ENCODE measurements at regions not wholly inside any gene's neighbourhood (a gene's known extent, or its start where the extent isn't known, plus 50 kb on each side); places are given as distances from the start of the nearest gene placed in this dataset.
A peak's percentile ranks its signal among the peaks of the same experiment; 100 is the strongest.

DNA sequence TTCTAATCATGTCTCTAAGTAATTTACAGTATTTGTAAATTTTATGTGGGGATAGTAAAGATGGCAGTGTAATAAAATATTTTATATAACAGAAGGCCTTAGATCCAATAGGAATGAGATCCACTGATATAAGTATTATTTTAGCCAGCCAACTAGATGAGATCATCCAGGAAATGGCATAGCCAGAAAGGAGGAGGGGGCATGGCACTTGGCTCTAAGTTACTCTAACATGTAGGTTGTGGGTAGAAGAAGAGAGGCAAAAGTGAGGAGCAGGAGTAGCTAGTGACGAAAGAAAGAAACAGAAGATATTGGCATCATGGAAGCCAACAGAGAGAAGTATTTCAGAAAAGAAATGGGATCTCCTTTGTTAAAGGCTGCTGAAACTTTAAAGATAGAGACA is 426.1 kb downstream of the PTPRC start (continued):
- TF ChIP-seq CEBPZ (IDR thresholded peaks at IDR 0.05; ENCODE audit: low read depth, low read length) (no peak), NR2C1 (IDR thresholded peaks at IDR 0.05) (no peak), CBX5 (IDR thresholded peaks at IDR 0.05; ENCODE audit: low read depth) (no peak), NFIC (IDR thresholded peaks at IDR 0.05; ENCODE audit: low read depth, low read length) (no peak), TARDBP (IDR thresholded peaks at IDR 0.05; ENCODE audit: borderline replicate concordance) (no peak)

DNA sequence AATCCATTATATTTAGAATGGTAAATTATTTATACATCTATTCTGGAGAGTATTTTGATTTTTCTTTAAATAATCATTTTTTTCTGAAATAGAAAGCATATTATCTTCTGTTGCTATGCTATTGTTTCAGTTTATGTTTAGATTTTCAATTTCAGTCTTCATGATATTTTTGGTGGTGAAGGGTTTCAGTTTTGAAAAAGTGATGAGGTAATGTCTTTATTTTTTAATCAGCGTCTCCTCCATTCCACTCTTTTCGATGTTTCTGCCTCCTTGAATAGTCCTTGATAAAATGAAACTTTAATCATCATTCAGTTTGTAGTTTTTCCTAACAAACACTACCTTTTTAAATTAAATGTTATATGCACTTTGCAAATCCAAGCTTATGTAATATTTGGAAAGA is 428.6 kb downstream of the PTPRC start:
- Histone ChIP-seq H3K27ac (ENCODE audit: control insufficient read depth, insufficient read depth) (peak overlapping the region; percentile 61; the same call in 1 of the 2 replicates), H2AFZ (ENCODE audit: control insufficient read depth, low read depth, low read length) (peak overlapping the region; percentile 1), H3K4me1 (ENCODE audit: control insufficient read depth, insufficient read depth, low read length) (peaks cover 7% of the 10 kb centered on the region; the same call in 1 of the 2 replicates), H3K4me3 (0 out of 2 replicates have a peak overlapping the region, but pooled peaks have one; percentile 11), H3K36me3 (ENCODE audit: control insufficient read depth in 2 of 2, insufficient read depth in 2 of 2, low read length in 1 of 2) (no peaks in the 10 kb centered on the region), H3K79me2 (ENCODE audit: control insufficient read depth, insufficient read depth, low read length) (no peaks in the 10 kb centered on the region), H3K9ac (ENCODE audit: control insufficient read depth, insufficient read depth, low read length) (no peak overlapping the region), H3K27me3 (replicated peaks in 1 of 2; ENCODE audit: control insufficient read depth in 2 of 2, insufficient read depth in 2 of 2, low read length in 1 of 2) (no peaks in the 10 kb centered on the region), H3K9me3 (replicated peaks; ENCODE audit: control insufficient read depth, insufficient read depth, low read length) (no peaks in the 10 kb centered on the region), H4K20me1 (ENCODE audit: control insufficient read depth, insufficient read depth) (no peaks in the 10 kb centered on the region), H3K4me2 (ENCODE audit: control insufficient read depth, insufficient read depth) (peak overlapping the region; percentile 5)
- DNase-seq (ENCODE audit: low read depth, low spot score) (no peak), FAIRE-seq (peak; percentile 75), ATAC-seq (peak; percentile 90)
- ChIA-PET SMC1A (ENCODE audit: uncharacterized antibody, unreplicated experiment) (interaction anchor here (0.7 to 6.3 kb wide), 17 partner anchors 8 to 176 kb away, joined by 3 to 120 read pairs (median 5); no protein-coding TSS in a partner anchor), POLR2A (interaction anchor here (0.6 to 1.5 kb wide), 2 partner anchors 17 to 87 kb away, joined by 3 to 4 read pairs; no protein-coding TSS in a partner anchor), CTCF (interaction anchor here (0.6 to 2.2 kb wide), 8 partner anchors 14 to 204 kb away, joined by 3 to 10 read pairs (median 4); no protein-coding TSS in a partner anchor), RAD21 (ENCODE audit: unreplicated experiment) (interaction anchor here (0.9 to 5.8 kb wide), 12 partner anchors 12 to 200 kb away, joined by 3 to 57 read pairs (median 4); no protein-coding TSS in a partner anchor)
- in situ Hi-C loops (cut with MboI), result no loop called here
- no TSS peak for BruUV-seq (replicated peaks)
- intact Hi-C loops (cut with micrococcal nuclease; ENCODE audit: unreplicated experiment), result no loop called here
- 0% methylated on average over 2 of the region's 2 CpGs for WGBS (ENCODE audit: insufficient coverage, insufficient replicate concordance, low lambda C conversion rate, missing lambda C conversion rate)
- TF ChIP-seq EP300 (IDR thresholded peaks at IDR 0.05; ENCODE audit: borderline replicate concordance in 1 of 2, control insufficient read depth in 1 of 2, low read depth in 2 of 2, low read length in 2 of 2) (peak in 1 of 2 experiments; percentile 60; a peak in 1 of 4 replicates), HDAC6 (IDR thresholded peaks at IDR 0.05; ENCODE audit: unreplicated experiment) (no peak), SMC3 (IDR thresholded peaks at IDR 0.05; ENCODE audit: borderline replicate concordance, low read length) (no peak), RUNX3 (IDR thresholded peaks at IDR 0.05; ENCODE audit: low read length) (peak; percentile 69; the same call in 1 of the 2 replicates), USF2 (IDR thresholded peaks at IDR 0.05; ENCODE audit: borderline replicate concordance, low read depth, low read length) (no peak), JUNB (IDR thresholded peaks at IDR 0.05) (peak; percentile 78), REST (IDR thresholded peaks at IDR 0.05; ENCODE audit: low read depth, low read length) (no peak)
- TF ChIP-seq, protein P1, sequence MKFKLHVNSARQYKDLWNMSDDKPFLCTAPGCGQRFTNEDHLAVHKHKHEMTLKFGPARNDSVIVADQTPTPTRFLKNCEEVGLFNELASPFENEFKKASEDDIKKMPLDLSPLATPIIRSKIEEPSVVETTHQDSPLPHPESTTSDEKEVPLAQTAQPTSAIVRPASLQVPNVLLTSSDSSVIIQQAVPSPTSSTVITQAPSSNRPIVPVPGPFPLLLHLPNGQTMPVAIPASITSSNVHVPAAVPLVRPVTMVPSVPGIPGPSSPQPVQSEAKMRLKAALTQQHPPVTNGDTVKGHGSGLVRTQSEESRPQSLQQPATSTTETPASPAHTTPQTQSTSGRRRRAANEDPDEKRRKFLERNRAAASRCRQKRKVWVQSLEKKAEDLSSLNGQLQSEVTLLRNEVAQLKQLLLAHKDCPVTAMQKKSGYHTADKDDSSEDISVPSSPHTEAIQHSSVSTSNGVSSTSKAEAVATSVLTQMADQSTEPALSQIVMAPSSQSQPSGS (IDR thresholded peaks at IDR 0.05; ENCODE audit: low read length), result peak; percentile 97
